ENCODE measurements at regions not wholly inside any gene's neighbourhood (a gene's known extent, or its start where the extent isn't known, plus 50 kb on each side); places are given as distances from the start of the nearest gene placed in this dataset.
"Not testable (repeated sequence)": the region's sequence is repeated elsewhere in the genome, so short reads cannot be mapped to it uniquely, and the experiment has no call there.

GRCh38 chr2:67329951-67330350, 67.2 kb upstream of the ETAA1 start:
- H4K8ac ChIP-seq (replicated peaks; ENCODE audit: insufficient read length, low read depth, low read length) = no peak overlapping the region
- H3K23me2 ChIP-seq (ENCODE audit: insufficient read length, low read depth, low read length, poor library complexity, severe bottlenecking) = no peaks in the 10 kb centered on the region
- no peak overlapping the region for H2BK120ac ChIP-seq (ENCODE audit: low read depth, low read length, poor library complexity, severe bottlenecking)
- H3K27me3 ChIP-seq (ENCODE audit: insufficient read depth, low read length) = no peaks in the 10 kb centered on the region
- H3K23ac ChIP-seq (ENCODE audit: insufficient read length, low read depth, low read length) = no peak overlapping the region
- no peaks in the 10 kb centered on the region for H3K27me3 Mint-ChIP-seq (ENCODE audit: low read depth)
- H3K9me3 ChIP-seq (ENCODE audit: control insufficient read depth, low read depth, low read length) = no peaks in the 10 kb centered on the region
- H3K4me3 Mint-ChIP-seq = peak overlapping the region; percentile 53 to 81
- peaks cover 14% of the 10 kb centered on the region; the same call in 1 of the 2 replicates for H3K79me2 ChIP-seq (ENCODE audit: insufficient read depth, low read length)
- H3K4me1 Mint-ChIP-seq = peaks cover 57 to 66% of the 10 kb centered on the region in 2 experiments
- H3K56ac ChIP-seq (ENCODE audit: insufficient read length, low read depth, low read length) = no peak overlapping the region
- peaks cover 0 to 8% of the 10 kb centered on the region in 2 experiments; a peak in 4 of 5 replicates for H3K9me3 Mint-ChIP-seq
- no peak for TF ChIP-seq CTCF (conservative IDR thresholded peaks at IDR 0.05)
- H3K4me2 ChIP-seq (ENCODE audit: insufficient read depth, insufficient read length, low read length) = peak overlapping the region; percentile 85
- H2BK5ac ChIP-seq (ENCODE audit: insufficient read length, low read length) = no peak overlapping the region
- no peak for DNase-seq
- no peak overlapping the region for H3K4ac ChIP-seq (ENCODE audit: low read depth, low read length)
- no peak overlapping the region for H4K91ac ChIP-seq (ENCODE audit: insufficient read length, low read depth, low read length)
- no peak overlapping the region for H2BK12ac ChIP-seq (ENCODE audit: insufficient read length, low read depth, low read length)
- peak overlapping the region; percentile 7 for H3K9ac ChIP-seq (ENCODE audit: extremely low read depth, insufficient read length, low read length)
- no peaks in the 10 kb centered on the region for H4K20me1 ChIP-seq (ENCODE audit: control insufficient read depth, insufficient read depth, insufficient read length)
- peak overlapping the region; percentile 71 to 95 (median 94) for H3K27ac Mint-ChIP-seq
- H3K79me1 ChIP-seq (ENCODE audit: insufficient read depth, low read depth, low read length, poor library complexity, severe bottlenecking) = no peaks in the 10 kb centered on the region
- no peak overlapping the region for H2BK15ac ChIP-seq (ENCODE audit: low read depth, low read length)
- H2AK5ac ChIP-seq (ENCODE audit: insufficient read length, low read length) = no peak overlapping the region
- peaks cover 0 to 9% (median 6%) of the 10 kb centered on the region in 3 experiments; a peak in 5 of 7 replicates for H3K36me3 Mint-ChIP-seq (ENCODE audit: insufficient read depth in 1 of 3, low read depth in 3 of 3)
- H3T11ph ChIP-seq (ENCODE audit: low read length) = no peak overlapping the region
- peaks cover 8% of the 10 kb centered on the region; the same call in 1 of the 2 replicates for H3K4me1 ChIP-seq (ENCODE audit: insufficient read depth, low read length)
- no peak overlapping the region for H2AFZ ChIP-seq (ENCODE audit: low read length)
- no peak overlapping the region for H3K14ac ChIP-seq (ENCODE audit: insufficient read depth, low read length)
- no peak overlapping the region for H2BK20ac ChIP-seq (ENCODE audit: low read depth, low read length, poor library complexity, severe bottlenecking)
- H4K5ac ChIP-seq (ENCODE audit: insufficient read length, low read depth, low read length) = no peak overlapping the region
- peak overlapping the region; percentile 42 for H3K27ac ChIP-seq (ENCODE audit: insufficient read length, low read depth, low read length)
- no peak overlapping the region for H3K18ac ChIP-seq (ENCODE audit: insufficient read length, low read depth, low read length)

DNA sequence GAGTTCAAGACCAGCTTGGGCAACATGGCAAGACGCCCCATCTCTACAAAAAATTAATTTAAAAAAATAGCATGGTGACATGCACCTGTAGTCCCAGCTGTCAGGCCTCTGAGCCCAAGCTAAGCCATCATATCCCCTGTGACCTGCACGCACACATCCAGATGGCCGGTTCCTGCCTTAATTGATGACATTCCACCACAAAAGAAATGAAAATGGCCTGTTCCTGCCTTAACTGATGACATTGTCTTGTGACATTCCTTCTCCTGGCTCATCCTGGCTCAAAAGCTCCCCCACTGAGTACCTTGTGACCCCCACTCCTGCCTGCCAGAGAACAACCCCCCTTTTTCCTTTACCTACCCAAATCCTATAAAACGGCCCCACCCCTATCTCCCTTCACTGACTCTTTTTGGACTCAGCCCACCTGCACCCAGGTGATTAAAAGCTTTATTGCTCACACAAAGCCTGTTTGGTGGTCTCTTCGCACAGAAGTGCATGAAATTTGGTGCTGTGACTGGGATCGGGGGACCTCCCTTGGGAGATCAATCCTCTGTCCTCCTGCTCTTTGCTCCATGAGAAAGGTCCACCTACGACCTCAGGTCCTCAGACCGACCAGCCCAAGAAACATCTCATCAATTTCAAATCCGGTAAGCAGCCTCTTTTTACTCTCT, 65.6 kb upstream of the ETAA1 start:
- H3K14ac ChIP-seq (ENCODE audit: insufficient read depth, low read length); H3K56ac ChIP-seq (ENCODE audit: insufficient read length, low read depth, low read length); H2BK15ac ChIP-seq (ENCODE audit: low read depth, low read length); H3K4ac ChIP-seq (ENCODE audit: low read depth, low read length); H3K18ac ChIP-seq (ENCODE audit: insufficient read length, low read depth, low read length); H2BK5ac ChIP-seq (ENCODE audit: insufficient read length, low read length); H4K8ac ChIP-seq (replicated peaks; ENCODE audit: insufficient read length, low read depth, low read length); H3K36me3 Mint-ChIP-seq (ENCODE audit: insufficient read depth in 1 of 3, low read depth in 3 of 3); H3K79me1 ChIP-seq (ENCODE audit: insufficient read depth, low read depth, low read length, poor library complexity, severe bottlenecking); H3K27me3 Mint-ChIP-seq (ENCODE audit: low read depth); H4K5ac ChIP-seq (ENCODE audit: insufficient read length, low read depth, low read length); H2AK5ac ChIP-seq (ENCODE audit: insufficient read length, low read length); H3T11ph ChIP-seq (ENCODE audit: low read length); H3K23ac ChIP-seq (ENCODE audit: insufficient read length, low read depth, low read length); H3K4me3 Mint-ChIP-seq; H3K23me2 ChIP-seq (ENCODE audit: insufficient read length, low read depth, low read length, poor library complexity, severe bottlenecking); H2BK20ac ChIP-seq (ENCODE audit: low read depth, low read length, poor library complexity, severe bottlenecking); H2AFZ ChIP-seq (ENCODE audit: low read length); H3K9me3 ChIP-seq (ENCODE audit: control insufficient read depth, low read depth, low read length); H3K27me3 ChIP-seq (ENCODE audit: insufficient read depth, low read length); H3K4me1 ChIP-seq (ENCODE audit: insufficient read depth, low read length); H3K9me3 Mint-ChIP-seq; H2BK12ac ChIP-seq (ENCODE audit: insufficient read length, low read depth, low read length); H4K20me1 ChIP-seq (ENCODE audit: control insufficient read depth, insufficient read depth, insufficient read length); H4K91ac ChIP-seq (ENCODE audit: insufficient read length, low read depth, low read length); H2BK120ac ChIP-seq (ENCODE audit: low read depth, low read length, poor library complexity, severe bottlenecking): not testable (repeated sequence)
- peak; percentile 42 for DNase-seq
- Histone ChIP-seq H3K9ac (ENCODE audit: extremely low read depth, insufficient read length, low read length) (peak overlapping the region; percentile 86), H3K79me2 (ENCODE audit: insufficient read depth, low read length) (peaks cover 15% of the 10 kb centered on the region; the same call in 1 of the 2 replicates), H3K27ac (ENCODE audit: insufficient read length, low read depth, low read length) (peak overlapping the region; percentile 58), H3K4me2 (ENCODE audit: insufficient read depth, insufficient read length, low read length) (peak overlapping the region; percentile 60)
- Mint-ChIP-seq H3K27ac (peak overlapping the region; percentile 94 to 98 (median 98); a peak in 6 of 7 replicates), H3K4me1 (peaks cover 54 to 58% of the 10 kb centered on the region in 2 experiments)
- no CpG with 5 or more reads among the region's 9 CpGs for WGBS (ENCODE audit: extremely low coverage, insufficient read length, low lambda C conversion rate)

Measured in H9 (cell line).